Stromal cell of bone marrow (primary cell): ENCODE measurements at regions not wholly inside any gene's neighbourhood (a gene's known extent, or its start where the extent isn't known, plus 50 kb on each side); places are given as distances from the start of the nearest gene placed in this dataset.
"Not testable (repeated sequence)": the region's sequence is repeated elsewhere in the genome, so short reads cannot be mapped to it uniquely, and the experiment has no call there.

Source experiments
- DNase-seq: peaks from one replicate; pipeline ENCODE4 v3.0.0-alpha.2; 2012; ENCODE audit warnings: low read depth

GRCh38 chr15:85264614-85265190 lies 115.7 kb upstream of the AKAP13 start:
- DNase-seq, result not testable (repeated sequence)

GRCh38 chr15:85267158-85267857 lies 113.1 kb upstream of the AKAP13 start:
- DNase-seq, result not testable (repeated sequence)

GRCh38 chr15:85274315-85275050 lies 105.9 kb upstream of the AKAP13 start:
- DNase-seq, result no peak

- DNase-seq, result no peak
These were observed 103.9 kb upstream of the AKAP13 start for GRCh38 chr15:85276508-85276907.

GRCh38 chr15:85276921-85277320 lies 103.5 kb upstream of the AKAP13 start:
- no peak for DNase-seq

- no peak for DNase-seq
These were observed 102.5 kb upstream of the AKAP13 start for GRCh38 chr15:85277847-85278370.

GRCh38 chr15:85280203-85280602 lies 100.2 kb upstream of the AKAP13 start:
- no peak for DNase-seq

GRCh38 chr15:85281293-85281882 lies 99.0 kb upstream of the AKAP13 start:
- no peak for DNase-seq

- DNase-seq, result peak; percentile 44
These were observed 97.8 kb upstream of the AKAP13 start for GRCh38 chr15:85282504-85283115.

- DNase-seq, result not testable (repeated sequence)
These were observed 96.6 kb upstream of the AKAP13 start for GRCh38 chr15:85283815-85284214.

- DNase-seq, result no peak
These were observed 95.9 kb upstream of the AKAP13 start for GRCh38 chr15:85284497-85284896.

GRCh38 chr15:85289677-85290365 lies 90.6 kb upstream of the AKAP13 start:
- DNase-seq, result peak; percentile 41

- DNase-seq, result not testable (repeated sequence)
These were observed 87.8 kb upstream of the AKAP13 start for GRCh38 chr15:85292583-85292982.

GRCh38 chr15:85296615-85297402 lies 83.6 kb upstream of the AKAP13 start:
- DNase-seq, result peak; percentile 63

- no peak for DNase-seq
These were observed 82.9 kb upstream of the AKAP13 start for GRCh38 chr15:85297537-85297936.

- DNase-seq, result no peak
These were observed 82.0 kb upstream of the AKAP13 start for GRCh38 chr15:85298366-85298765.

- DNase-seq, result no peak
These were observed 81.5 kb upstream of the AKAP13 start for GRCh38 chr15:85298941-85299340.

GRCh38 chr15:85302271-85302670 lies 78.1 kb upstream of the AKAP13 start:
- DNase-seq, result no peak

- DNase-seq, result no peak
These were observed 75.4 kb upstream of the AKAP13 start for GRCh38 chr15:85305050-85305449.

- no peak for DNase-seq
These were observed 73.3 kb upstream of the AKAP13 start for GRCh38 chr15:85306946-85307686.
